GM23248 (cell line): ENCODE measurements at regions not wholly inside any gene's neighbourhood (a gene's known extent, or its start where the extent isn't known, plus 50 kb on each side); places are given as distances from the start of the nearest gene placed in this dataset.

Experiments used
- EZH2 ChIP-seq: fragments of 200-600 bp; sonication (generic); IDR thresholded peaks from 2 replicates; pipeline ENCODE4 v1.6.1; 2018; ENCODE audit warnings: antibody characterized with exemption, mild to moderate bottlenecking; ENCODE audit not compliant: insufficient read depth, poor library complexity, severe bottlenecking
- EZH2phosphoT487 ChIP-seq: fragments of 200-600 bp; sonication (generic); IDR thresholded peaks from 2 replicates; pipeline ENCODE4 v1.6.1; 2018; ENCODE audit warnings: antibody characterized with exemption, moderate library complexity, mild to moderate bottlenecking, low read depth; ENCODE audit not compliant: insufficient read depth

DNA sequence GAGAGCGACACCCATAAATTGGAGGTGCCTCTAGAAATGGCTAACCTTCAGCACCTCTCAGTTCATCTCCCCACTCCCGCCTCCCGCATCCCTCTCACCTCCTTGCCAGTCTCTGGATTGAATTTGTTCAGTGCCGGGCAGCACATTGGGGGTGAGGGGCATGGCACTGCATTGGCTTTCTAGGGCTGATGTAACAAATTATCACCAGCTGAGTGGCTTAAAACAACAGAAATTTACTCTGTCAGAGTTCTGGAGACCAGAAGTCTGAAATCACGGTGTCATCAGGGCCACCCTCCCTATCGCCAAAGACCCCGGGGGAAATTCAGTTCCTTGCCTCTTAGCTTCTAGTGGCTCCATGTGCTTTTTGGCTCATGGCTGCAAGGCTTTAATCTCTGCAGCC lies 105.1 kb upstream of the RBPJ start:
- TF ChIP-seq EZH2: no peak
- TF ChIP-seq EZH2phosphoT487: no peak
